H9 (cell line): ENCODE measurements at regions not wholly inside any gene's neighbourhood (a gene's known extent, or its start where the extent isn't known, plus 50 kb on each side); places are given as distances from the start of the nearest gene placed in this dataset.

Source experiments
- DNase-seq: peaks from one replicate; pipeline ENCODE4 v3.0.0-alpha.2; 2017
- H2AFZ ChIP-seq: one replicate; pipeline ENCODE4 v1.6.1; 2013; ENCODE audit warnings: mild to moderate bottlenecking, low read length, control low read depth, moderate library complexity
- H2AK5ac ChIP-seq: 2 replicates; pipeline ENCODE4 v1.6.1; 2013; ENCODE audit warnings: low read length, control low read depth, mixed read lengths; ENCODE audit not compliant: insufficient read length
- H2BK120ac ChIP-seq: one replicate; pipeline ENCODE4 v1.6.1; 2013; ENCODE audit warnings: low read depth, mild to moderate bottlenecking, low read length, control low read depth, inconsistent platforms; ENCODE audit not compliant: poor library complexity, severe bottlenecking
- H2BK12ac ChIP-seq: 2 replicates; pipeline ENCODE4 v1.6.1; 2013; ENCODE audit warnings: low read length, control low read depth, mixed read lengths, low read depth; ENCODE audit not compliant: insufficient read length
- H2BK15ac ChIP-seq: 2 replicates; pipeline ENCODE4 v1.6.1; 2013; ENCODE audit warnings: low read depth, low read length, control low read depth
- H2BK20ac ChIP-seq: one replicate; pipeline ENCODE4 v1.6.1; 2013; ENCODE audit warnings: low read depth, mild to moderate bottlenecking, low read length, control low read depth, inconsistent platforms; ENCODE audit not compliant: poor library complexity, severe bottlenecking
- H2BK5ac ChIP-seq: 2 replicates; pipeline ENCODE4 v1.6.1; 2013; ENCODE audit warnings: low read length, control low read depth, mixed read lengths; ENCODE audit not compliant: insufficient read length
- H3K14ac ChIP-seq: 2 replicates; pipeline ENCODE4 v1.6.1; 2013; ENCODE audit warnings: low read length, control low read depth; ENCODE audit not compliant: insufficient read depth
- H3K18ac ChIP-seq: 2 replicates; pipeline ENCODE4 v1.6.1; 2013; ENCODE audit warnings: low read depth, mild to moderate bottlenecking, mixed read lengths, low read length, control low read depth; ENCODE audit not compliant: insufficient read length
- H3K23ac ChIP-seq: 2 replicates; pipeline ENCODE4 v1.6.1; 2013; ENCODE audit warnings: low read length, control low read depth, mixed read lengths, low read depth; ENCODE audit not compliant: insufficient read length
- H3K23me2 ChIP-seq: 2 replicates; pipeline ENCODE4 v1.6.1; 2013; ENCODE audit warnings: low read depth, mild to moderate bottlenecking, mixed read lengths, low read length, control low read depth; ENCODE audit not compliant: insufficient read length, poor library complexity, severe bottlenecking
- H3K27ac ChIP-seq: 2 replicates; pipeline ENCODE4 v1.5.1; 2013; ENCODE audit warnings: low read length, control low read depth, mixed read lengths, low read depth; ENCODE audit not compliant: insufficient read length
- H3K27me3 ChIP-seq: 2 replicates; pipeline ENCODE4 v1.6.1; 2013; ENCODE audit warnings: low read length, control low read depth, inconsistent platforms; ENCODE audit not compliant: insufficient read depth
- H3K4ac ChIP-seq: 2 replicates; pipeline ENCODE4 v1.6.1; 2013; ENCODE audit warnings: low read depth, mild to moderate bottlenecking, control low read depth, inconsistent platforms, low read length, moderate library complexity
- H3K4me1 ChIP-seq: 2 replicates; pipeline ENCODE4 v1.6.1; 2013; ENCODE audit warnings: low read length, control low read depth, inconsistent platforms; ENCODE audit not compliant: insufficient read depth
- H3K4me2 ChIP-seq: 2 replicates; pipeline ENCODE4 v1.6.1; 2013; ENCODE audit warnings: low read length, control low read depth, mixed read lengths; ENCODE audit not compliant: insufficient read length, insufficient read depth
- H3K56ac ChIP-seq: 2 replicates; pipeline ENCODE4 v1.6.1; 2013; ENCODE audit warnings: low read depth, mild to moderate bottlenecking, mixed read lengths, low read length, control low read depth; ENCODE audit not compliant: insufficient read length
- H3K79me1 ChIP-seq: 2 replicates; pipeline ENCODE4 v1.6.1; 2013; ENCODE audit warnings: low read depth, mild to moderate bottlenecking, moderate library complexity, low read length, control low read depth, inconsistent platforms; ENCODE audit not compliant: insufficient read depth, poor library complexity, severe bottlenecking
- H3K79me2 ChIP-seq: 2 replicates; pipeline ENCODE4 v1.6.1; 2013; ENCODE audit warnings: low read length, control low read depth, inconsistent platforms; ENCODE audit not compliant: insufficient read depth
- H3K9ac ChIP-seq: 2 replicates; pipeline ENCODE4 v1.6.1; 2013; ENCODE audit warnings: low read length, control low read depth, mixed read lengths; ENCODE audit not compliant: insufficient read length; ENCODE audit errors: extremely low read depth
- H3K9me3 ChIP-seq: one replicate; pipeline ENCODE4 v1.6.1; 2013; ENCODE audit warnings: low read depth, low read length, inconsistent platforms; ENCODE audit not compliant: control insufficient read depth
- H3T11ph ChIP-seq: one replicate; pipeline ENCODE4 v1.6.1; 2013; ENCODE audit warnings: mild to moderate bottlenecking, low read length, control low read depth, inconsistent platforms
- H4K20me1 ChIP-seq: one replicate; pipeline ENCODE4 v1.6.1; 2013; ENCODE audit not compliant: control insufficient read depth, insufficient read length, insufficient read depth
- H4K5ac ChIP-seq: 2 replicates; pipeline ENCODE4 v1.6.1; 2013; ENCODE audit warnings: low read depth, mild to moderate bottlenecking, mixed read lengths, low read length, control low read depth; ENCODE audit not compliant: insufficient read length
- H4K8ac ChIP-seq: replicated peaks from 2 replicates; pipeline ENCODE4 v1.6.1; 2013; ENCODE audit warnings: low read length, control low read depth, mixed read lengths, low read depth; ENCODE audit not compliant: insufficient read length
- H4K91ac ChIP-seq: 2 replicates; pipeline ENCODE4 v1.6.1; 2013; ENCODE audit warnings: low read depth, mild to moderate bottlenecking, moderate library complexity, mixed read lengths, low read length, control low read depth; ENCODE audit not compliant: insufficient read length
- H3K27ac Mint-ChIP-seq, 3 experiments: 2 replicates in 2 of 3; 3 replicates in 1 of 3; pipeline ENCODE4 v1.8.0; 2020 to 2021; ENCODE audit warnings: mixed read lengths in 3 of 3, mild to moderate bottlenecking in 1 of 3, moderate library complexity in 1 of 3
- H3K27me3 Mint-ChIP-seq: 2 replicates; pipeline ENCODE4 v1.8.0; 2021; ENCODE audit warnings: low read depth, mild to moderate bottlenecking, moderate library complexity, mixed read lengths
- H3K36me3 Mint-ChIP-seq, 3 experiments: 2 replicates in 2 of 3; 3 replicates in 1 of 3; pipeline ENCODE4 v1.8.0; 2020 to 2021; ENCODE audit warnings: low read depth in 3 of 3, mixed read lengths in 3 of 3; ENCODE audit not compliant: insufficient read depth in 1 of 3
- H3K4me1 Mint-ChIP-seq, 2 experiments: 2 replicates each; pipeline ENCODE4 v1.8.0; 2020; ENCODE audit warnings: mixed read lengths in 2 of 2
- H3K4me3 Mint-ChIP-seq, 2 experiments: 2 replicates in 1 of 2; 3 replicates in 1 of 2; pipeline ENCODE4 v1.8.0; 2020 to 2021; ENCODE audit warnings: mild to moderate bottlenecking in 2 of 2, mixed read lengths in 2 of 2, moderate library complexity in 1 of 2
- H3K9me3 Mint-ChIP-seq, 2 experiments: 2 replicates in 1 of 2; 3 replicates in 1 of 2; pipeline ENCODE4 v1.8.0; 2020; ENCODE audit warnings: mild to moderate bottlenecking in 2 of 2, mixed read lengths in 2 of 2, moderate library complexity in 1 of 2
- WGBS: extraction: QIAGEN DNeasy Blood & Tissue Kit; methylation state at CpG from one replicate; pipeline ENCODE4 v1.1.7; 2013; ENCODE audit warnings: missing lambda C conversion rate, low lambda C conversion rate, mixed read lengths; ENCODE audit not compliant: insufficient read length; ENCODE audit errors: extremely low coverage; 5-methylcytosine and 5-hydroxymethylcytosine counted together
- TF ChIP-seq, protein P1 (sequence below): fragments of 200-600 bp; sonication (generic); conservative IDR thresholded peaks from 3 replicates; pipeline ENCODE4 v1.8.0; 2021; ENCODE audit warnings: antibody characterized with exemption, mild to moderate bottlenecking

GRCh38 chr4:130659320-130659719, 1563.4 kb downstream of the C4orf33 start:
- H3K9me3 Mint-ChIP-seq, result peaks cover 13 to 14% of the 10 kb centered on the region in 2 experiments; a peak in 4 of 5 replicates
- H3K79me1 ChIP-seq, result no peaks in the 10 kb centered on the region
- no peak for DNase-seq
- no peak overlapping the region for H2BK5ac ChIP-seq
- H4K91ac ChIP-seq, result no peak overlapping the region
- H2AK5ac ChIP-seq, result no peak overlapping the region
- no peaks in the 10 kb centered on the region for H3K4me1 Mint-ChIP-seq
- H4K20me1 ChIP-seq, result no peaks in the 10 kb centered on the region
- H3K9me3 ChIP-seq, result no peaks in the 10 kb centered on the region
- no peak overlapping the region for H4K5ac ChIP-seq
- H3K14ac ChIP-seq, result no peak overlapping the region
- TF ChIP-seq, protein P1, sequence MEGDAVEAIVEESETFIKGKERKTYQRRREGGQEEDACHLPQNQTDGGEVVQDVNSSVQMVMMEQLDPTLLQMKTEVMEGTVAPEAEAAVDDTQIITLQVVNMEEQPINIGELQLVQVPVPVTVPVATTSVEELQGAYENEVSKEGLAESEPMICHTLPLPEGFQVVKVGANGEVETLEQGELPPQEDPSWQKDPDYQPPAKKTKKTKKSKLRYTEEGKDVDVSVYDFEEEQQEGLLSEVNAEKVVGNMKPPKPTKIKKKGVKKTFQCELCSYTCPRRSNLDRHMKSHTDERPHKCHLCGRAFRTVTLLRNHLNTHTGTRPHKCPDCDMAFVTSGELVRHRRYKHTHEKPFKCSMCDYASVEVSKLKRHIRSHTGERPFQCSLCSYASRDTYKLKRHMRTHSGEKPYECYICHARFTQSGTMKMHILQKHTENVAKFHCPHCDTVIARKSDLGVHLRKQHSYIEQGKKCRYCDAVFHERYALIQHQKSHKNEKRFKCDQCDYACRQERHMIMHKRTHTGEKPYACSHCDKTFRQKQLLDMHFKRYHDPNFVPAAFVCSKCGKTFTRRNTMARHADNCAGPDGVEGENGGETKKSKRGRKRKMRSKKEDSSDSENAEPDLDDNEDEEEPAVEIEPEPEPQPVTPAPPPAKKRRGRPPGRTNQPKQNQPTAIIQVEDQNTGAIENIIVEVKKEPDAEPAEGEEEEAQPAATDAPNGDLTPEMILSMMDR, result no peak
- H3K4me1 ChIP-seq, result no peaks in the 10 kb centered on the region
- H3K4ac ChIP-seq, result no peak overlapping the region
- no peaks in the 10 kb centered on the region for H3K79me2 ChIP-seq
- H3K27me3 Mint-ChIP-seq, result no peaks in the 10 kb centered on the region; the same call in 1 of the 2 replicates
- no peak overlapping the region for H3K4me3 Mint-ChIP-seq
- H2BK12ac ChIP-seq, result no peak overlapping the region
- no peak overlapping the region for H4K8ac ChIP-seq
- no peak overlapping the region for H3K27ac ChIP-seq
- H3K23ac ChIP-seq, result no peak overlapping the region
- no peak overlapping the region for H3K18ac ChIP-seq
- no CpG with 5 or more reads among the region's 2 CpGs for WGBS
- no peak overlapping the region for H2BK120ac ChIP-seq
- peaks cover 12 to 14% (median 13%) of the 10 kb centered on the region in 3 experiments; a peak in 6 of 7 replicates for H3K36me3 Mint-ChIP-seq
- H3K4me2 ChIP-seq, result no peak overlapping the region
- H3K27me3 ChIP-seq, result no peaks in the 10 kb centered on the region
- H3K56ac ChIP-seq, result no peak overlapping the region
- no peaks in the 10 kb centered on the region for H3K23me2 ChIP-seq
- no peak overlapping the region for H3K27ac Mint-ChIP-seq
- H2BK20ac ChIP-seq, result no peak overlapping the region
- H3T11ph ChIP-seq, result no peak overlapping the region
- no peak overlapping the region for H2BK15ac ChIP-seq
- H3K9ac ChIP-seq, result no peak overlapping the region
- no peak overlapping the region for H2AFZ ChIP-seq
